Dermis blood vessel endothelial cell (primary cell): ENCODE measurements at regions not wholly inside any gene's neighbourhood (a gene's known extent, or its start where the extent isn't known, plus 50 kb on each side); places are given as distances from the start of the nearest gene placed in this dataset.
"Not testable (repeated sequence)": the region's sequence is repeated elsewhere in the genome, so short reads cannot be mapped to it uniquely, and the experiment has no call there.

Experiments
- DNase-seq: peaks from one replicate; pipeline ENCODE4 v3.0.0; 2010

GRCh38 chr5:113652161-113652560 lies 138.7 kb downstream of the YTHDC2 start:
- DNase-seq, result no peak

GRCh38 chr5:113654828-113655227 lies 141.3 kb downstream of the YTHDC2 start:
- no peak for DNase-seq

DNA sequence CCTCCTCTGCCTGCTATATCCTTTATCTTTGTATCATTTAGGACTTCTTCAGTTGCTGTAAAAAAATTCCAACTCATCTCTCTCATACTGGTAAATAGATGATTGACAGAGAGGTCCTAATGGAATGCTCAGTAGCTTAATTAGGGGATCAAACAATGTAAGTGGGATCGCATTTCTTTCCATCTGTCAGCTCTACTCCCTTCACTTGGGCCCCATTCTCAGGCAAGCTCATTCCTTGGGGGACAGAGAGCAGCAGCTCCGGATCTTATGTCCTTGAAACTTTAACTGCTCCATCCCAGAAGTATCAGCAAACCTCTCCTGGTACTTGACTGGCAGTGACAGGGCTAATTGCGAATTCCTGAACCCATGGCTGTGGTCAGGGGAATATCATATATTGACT lies 146.7 kb downstream of the YTHDC2 start:
- DNase-seq, result no peak

DNA sequence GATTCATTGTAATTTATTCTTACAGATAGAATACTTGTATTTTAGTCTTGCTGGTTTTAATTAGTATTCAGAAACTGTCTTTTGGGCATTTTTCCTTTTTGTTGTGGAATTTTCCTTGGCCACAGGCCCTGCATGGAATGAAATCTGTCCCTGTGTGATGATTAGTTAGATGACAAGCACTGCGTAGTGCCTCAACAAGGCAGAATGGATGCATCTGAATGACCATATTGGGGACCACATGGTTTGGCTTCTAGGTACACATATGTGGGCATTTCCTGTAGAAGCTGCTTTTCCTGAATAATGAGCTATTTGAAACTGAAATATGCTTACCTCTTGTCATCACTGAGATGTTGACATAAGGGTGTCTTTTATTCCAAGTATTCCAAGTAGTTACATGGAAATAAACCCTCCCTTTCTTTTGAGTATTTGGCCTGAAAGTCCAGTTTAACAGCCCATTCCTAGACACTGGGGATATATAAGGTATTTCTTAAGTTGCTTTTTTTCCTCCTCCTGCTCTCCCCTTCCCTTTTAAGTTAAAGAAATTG lies 147.3 kb downstream of the YTHDC2 start:
- no peak for DNase-seq

- peak; percentile 65 for DNase-seq
Observed at GRCh38 chr5:113663879-113664541, 150.5 kb downstream of the YTHDC2 start.

DNA sequence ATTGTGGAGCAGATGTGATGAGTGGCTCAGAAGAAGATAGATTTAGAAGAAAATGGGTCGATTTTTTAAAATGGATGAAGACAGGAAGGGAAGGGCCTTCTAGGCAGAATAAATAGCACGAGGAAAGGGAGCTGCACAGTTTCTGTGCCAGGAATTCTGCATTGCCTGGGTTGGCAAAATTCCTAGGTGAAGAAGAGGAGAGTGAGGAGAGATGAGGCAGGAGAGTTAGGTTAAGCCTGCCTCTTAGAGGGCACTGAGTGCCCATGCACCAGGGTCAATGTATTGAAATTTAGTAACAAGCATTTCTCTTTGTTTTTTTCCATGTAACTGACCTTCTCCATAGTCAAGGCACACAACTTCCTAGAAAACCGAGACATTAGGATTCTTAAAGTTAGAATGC lies 159.5 kb downstream of the YTHDC2 start:
- DNase-seq, result no peak

DNA sequence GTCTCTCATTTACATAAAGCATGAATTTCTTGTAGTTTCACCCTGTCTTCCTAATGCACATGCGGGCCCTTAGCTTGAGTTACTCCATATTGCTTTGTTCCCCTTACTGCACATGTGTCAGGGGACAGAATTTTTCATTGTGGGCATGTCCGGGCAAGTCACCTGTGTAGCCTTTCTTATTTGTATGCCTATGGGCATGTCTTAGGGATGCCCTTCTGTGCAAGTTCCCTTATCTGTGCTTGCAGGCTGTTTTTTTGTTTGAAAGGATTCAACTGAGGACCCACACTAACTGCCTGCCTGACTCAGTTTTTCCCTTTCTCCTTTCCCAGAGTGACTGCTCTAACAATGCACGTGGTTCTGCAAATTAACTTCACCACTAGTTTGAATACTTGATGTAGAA lies 161.7 kb downstream of the YTHDC2 start:
- DNase-seq, result no peak

GRCh38 chr5:113678202-113678601 lies 164.7 kb downstream of the YTHDC2 start:
- no peak for DNase-seq

DNA sequence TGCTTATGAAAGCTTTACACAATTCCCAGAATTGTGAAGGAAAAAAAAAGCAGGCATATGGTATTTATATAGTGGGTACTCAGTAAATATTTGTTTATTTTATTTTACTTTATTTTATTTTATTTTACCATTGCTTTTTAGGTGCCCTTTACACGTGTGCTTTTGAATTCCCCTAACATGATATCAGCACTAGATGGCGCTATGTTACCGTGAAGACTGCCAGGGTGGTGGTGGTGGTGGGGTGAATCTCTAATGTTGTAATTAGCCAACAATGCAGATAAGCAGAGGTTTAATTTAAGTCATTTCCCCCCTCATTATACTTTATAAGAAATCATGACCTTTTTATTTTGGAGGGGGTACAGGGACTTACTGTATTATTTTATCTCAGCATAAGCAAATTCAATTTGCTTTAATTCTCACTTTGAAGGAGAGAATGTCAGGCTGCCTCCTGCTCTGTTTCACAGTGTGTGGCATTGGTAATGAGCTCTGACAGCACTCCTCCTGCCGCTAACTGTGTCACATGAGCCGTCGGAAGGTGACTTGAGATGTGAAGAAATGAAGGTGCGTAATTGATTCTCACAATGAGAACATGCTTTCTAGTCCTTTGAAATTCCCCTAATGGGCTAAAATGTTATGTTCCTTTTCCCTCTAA lies 165.6 kb downstream of the YTHDC2 start:
- DNase-seq, result peak; percentile 78

DNA sequence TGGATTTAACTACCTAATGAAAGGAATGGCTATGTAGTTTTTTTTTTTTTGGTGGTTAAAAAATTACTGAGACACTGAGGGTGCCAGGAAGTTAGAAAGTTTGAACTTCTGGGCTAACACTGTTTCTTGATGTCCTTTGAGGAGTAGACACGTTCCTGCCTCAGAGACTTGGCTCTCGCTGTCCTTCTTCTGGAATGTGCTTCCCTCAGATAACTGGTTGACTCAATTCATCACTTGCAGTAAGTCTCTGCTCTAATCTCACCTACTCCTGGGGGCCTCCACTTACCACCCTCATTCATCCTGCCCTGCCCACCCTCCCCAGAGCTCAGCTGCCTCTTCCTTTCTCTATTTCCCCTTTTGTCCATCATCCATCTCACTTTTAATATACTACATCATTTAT lies 167.0 kb downstream of the YTHDC2 start:
- DNase-seq, result no peak

DNA sequence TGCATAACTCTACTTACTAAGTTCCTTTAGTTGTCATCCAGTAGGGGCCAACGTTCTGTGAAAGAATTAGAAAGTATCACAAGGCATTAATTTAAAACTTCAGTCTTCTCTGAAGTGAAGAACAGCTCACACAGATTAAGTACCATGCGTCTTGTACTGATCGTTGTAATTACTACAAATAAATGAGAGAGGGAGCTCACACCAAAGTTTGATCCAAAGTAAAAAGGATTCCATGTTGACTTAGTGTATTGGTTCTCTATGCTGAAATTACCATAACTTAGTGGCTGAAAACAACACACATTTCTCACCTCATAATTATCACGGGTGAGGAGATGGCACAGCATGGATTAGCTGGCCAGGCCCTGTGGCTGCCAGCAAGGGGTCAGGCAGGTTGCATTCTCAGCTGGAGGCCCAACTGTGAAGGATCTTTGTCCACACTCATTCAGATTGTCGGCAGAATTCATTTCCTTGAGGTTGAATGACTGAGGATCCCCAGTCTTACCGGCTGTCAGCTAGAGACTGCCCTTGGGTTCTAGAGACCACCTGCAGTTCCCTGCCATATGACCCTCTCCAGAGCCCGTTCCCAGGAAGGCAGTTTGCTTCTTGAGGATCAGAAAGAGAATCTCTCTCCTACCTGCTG lies 169.1 kb downstream of the YTHDC2 start:
- peak; percentile 41 for DNase-seq

GRCh38 chr5:113683211-113683610 lies 169.7 kb downstream of the YTHDC2 start:
- no peak for DNase-seq

DNA sequence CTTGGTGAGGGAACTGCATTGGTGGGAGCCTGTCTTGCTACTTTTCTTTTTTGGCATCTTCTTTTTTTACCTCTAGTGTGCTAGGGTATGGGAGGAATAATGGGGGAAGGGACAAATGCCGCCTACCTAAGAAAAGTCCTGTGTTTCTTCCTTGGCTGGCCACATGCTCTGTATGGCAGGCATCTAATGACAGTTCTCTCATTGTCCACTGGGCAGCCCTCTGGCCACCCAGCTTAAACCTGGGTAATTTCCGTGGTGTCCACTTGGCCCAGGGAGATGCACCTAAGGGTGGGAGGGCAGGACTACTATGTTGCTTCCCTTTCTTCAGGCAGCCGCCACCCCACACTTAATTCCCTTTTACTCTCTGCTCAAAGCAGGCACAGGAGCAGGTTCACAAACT lies 173.1 kb downstream of the YTHDC2 start:
- DNase-seq, result no peak

GRCh38 chr5:113689647-113690046 lies 176.2 kb downstream of the YTHDC2 start:
- no peak for DNase-seq

DNA sequence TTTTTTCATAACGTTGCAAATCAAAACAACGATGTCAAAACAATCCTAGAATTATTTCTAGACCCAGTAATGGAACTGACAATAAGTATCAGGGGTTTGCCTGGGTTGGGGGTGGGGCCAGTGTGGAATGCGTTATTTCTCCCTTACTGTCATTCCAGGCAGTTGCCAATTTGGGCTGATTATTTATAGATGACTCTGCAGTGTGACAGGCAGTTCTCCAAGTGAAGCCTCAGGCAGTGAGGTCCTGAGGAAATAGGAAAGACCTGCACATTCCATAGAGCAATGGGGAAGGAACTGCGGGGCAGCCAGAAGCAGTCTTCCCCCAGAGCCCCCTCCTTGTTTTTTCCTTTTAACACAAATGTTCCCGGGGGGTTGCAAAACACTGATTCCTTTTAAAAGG lies 179.0 kb downstream of the YTHDC2 start:
- DNase-seq, result peak; percentile 16

GRCh38 chr5:113692891-113693457 lies 179.5 kb downstream of the YTHDC2 start:
- DNase-seq, result peak; percentile 17

GRCh38 chr5:113693701-113694100 lies 180.2 kb downstream of the YTHDC2 start:
- DNase-seq, result no peak

DNA sequence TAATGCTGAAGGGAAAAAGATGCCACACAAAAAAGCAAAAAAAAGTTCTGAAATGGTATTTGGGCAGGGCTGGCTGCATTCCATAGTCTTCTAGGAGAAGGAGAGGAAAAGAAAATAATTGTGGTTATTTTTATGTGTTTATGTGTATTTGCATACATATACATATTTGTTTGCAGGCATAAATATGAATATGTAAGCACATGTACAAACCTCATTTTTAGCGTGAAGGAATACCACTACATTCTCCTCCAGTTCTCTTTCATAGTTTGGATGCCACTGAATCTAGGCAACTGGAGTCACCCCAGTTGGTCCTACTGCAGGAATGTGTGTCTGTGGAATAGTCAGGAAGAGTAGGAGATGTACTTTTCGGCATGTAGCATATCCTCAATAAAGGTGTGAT lies 181.1 kb downstream of the YTHDC2 start:
- DNase-seq, result no peak

DNA sequence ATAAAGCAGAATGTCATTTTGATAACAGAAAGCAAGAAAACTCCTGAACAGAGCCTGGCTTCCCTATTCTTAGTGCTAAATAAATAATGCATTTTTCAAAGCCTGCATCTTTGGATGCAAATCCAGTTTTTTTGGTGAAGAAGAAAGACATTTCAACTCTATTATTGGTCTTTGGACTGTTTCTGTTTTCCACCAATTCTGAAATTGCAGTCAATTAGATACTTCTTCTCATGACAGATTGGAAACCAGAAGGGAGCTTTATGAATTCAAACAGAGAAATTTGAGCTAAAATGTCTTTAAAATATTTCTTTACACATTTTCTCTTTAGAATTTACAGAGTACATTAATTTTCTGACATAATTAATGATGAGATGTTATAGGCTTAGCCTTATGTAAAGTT lies 189.8 kb downstream of the YTHDC2 start:
- DNase-seq, result no peak

DNA sequence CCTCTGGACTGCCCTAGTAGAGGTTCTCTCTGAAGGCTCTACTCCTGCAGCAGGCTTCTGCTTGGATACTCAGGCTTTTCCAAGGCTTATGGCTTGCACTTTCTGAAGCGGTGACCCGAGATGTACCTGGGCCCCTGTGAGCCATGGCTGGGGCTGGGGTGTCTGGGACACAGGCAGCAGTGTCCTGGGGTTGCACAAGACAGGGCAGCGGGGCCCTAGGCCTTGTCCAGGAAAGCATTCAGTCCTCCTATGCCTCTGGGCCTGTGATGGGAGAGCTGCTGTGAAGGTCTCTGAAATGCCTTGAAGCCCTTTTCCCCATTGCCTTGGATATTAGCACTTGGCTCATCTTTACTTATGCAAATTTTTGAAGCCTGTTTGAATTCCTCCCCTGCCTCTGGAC lies 192.2 kb downstream of the YTHDC2 start:
- DNase-seq, result no peak

- no peak for DNase-seq
Observed at GRCh38 chr5:113713051-113713450, 199.6 kb downstream of the YTHDC2 start.

DNA sequence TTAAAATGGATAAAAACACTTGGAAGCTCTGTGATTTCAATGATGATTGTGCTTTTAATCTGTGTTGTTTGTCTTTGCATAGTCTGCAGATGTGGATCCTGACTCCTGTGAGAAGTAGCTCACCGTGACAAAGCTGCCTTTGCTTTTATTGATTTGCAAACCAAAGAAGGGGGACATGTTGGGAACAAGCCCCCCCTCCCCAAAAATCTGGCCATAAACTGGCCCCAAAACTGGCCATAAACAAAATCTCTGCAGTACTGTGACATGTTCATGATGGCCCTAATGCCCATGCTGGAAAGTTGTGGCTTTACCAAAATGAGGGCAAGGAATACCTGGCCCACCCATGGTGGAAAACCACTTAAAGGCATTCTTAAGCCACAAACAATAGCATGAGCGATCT lies 202.4 kb downstream of the YTHDC2 start:
- not testable (repeated sequence) for DNase-seq

DNA sequence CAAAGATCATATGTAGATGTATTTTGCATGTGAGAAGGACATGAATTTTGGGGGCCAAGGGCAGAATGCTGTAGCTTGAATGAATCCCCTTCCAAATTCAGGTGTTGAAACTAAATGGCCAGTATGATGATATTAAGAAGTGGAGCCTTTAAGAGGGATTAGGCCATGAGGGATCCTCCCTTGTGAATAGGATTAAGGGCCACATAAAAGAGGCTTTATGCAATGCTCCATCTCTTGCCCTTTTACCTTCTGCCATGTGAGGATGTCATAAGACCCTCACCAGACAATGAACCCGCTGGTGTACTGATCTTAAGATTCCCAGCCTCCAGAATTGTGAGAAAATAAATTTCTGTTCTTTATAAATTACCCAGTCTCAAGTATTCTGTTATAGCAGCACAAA lies 206.1 kb downstream of the YTHDC2 start:
- DNase-seq, result no peak

- no peak for DNase-seq
Observed at GRCh38 chr5:113721171-113721570, 207.7 kb downstream of the YTHDC2 start.
